ENCODE measurements at regions not wholly inside any gene's neighbourhood (a gene's known extent, or its start where the extent isn't known, plus 50 kb on each side); places are given as distances from the start of the nearest gene placed in this dataset.

DNA sequence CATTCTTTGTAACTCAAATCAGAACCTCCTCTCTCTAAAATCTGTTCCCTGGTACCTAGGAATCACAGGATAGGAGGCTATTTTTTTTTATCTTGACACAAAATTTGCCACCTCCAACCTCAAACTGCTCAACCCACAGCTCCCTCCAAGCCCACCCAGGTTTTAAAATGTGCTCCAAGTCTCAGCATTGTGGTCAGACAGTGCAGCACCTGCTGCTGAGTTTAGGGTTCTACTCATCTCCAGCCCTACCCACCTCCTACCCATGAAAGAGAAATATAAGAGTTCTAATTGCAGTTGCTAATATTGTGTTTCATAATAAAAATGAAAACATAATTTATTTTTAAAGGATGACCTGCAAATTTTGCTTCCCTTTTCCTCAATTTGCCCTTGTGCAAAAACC lies 496.5 kb downstream of the MAFB start:
- TF ChIP-seq, protein P1, sequence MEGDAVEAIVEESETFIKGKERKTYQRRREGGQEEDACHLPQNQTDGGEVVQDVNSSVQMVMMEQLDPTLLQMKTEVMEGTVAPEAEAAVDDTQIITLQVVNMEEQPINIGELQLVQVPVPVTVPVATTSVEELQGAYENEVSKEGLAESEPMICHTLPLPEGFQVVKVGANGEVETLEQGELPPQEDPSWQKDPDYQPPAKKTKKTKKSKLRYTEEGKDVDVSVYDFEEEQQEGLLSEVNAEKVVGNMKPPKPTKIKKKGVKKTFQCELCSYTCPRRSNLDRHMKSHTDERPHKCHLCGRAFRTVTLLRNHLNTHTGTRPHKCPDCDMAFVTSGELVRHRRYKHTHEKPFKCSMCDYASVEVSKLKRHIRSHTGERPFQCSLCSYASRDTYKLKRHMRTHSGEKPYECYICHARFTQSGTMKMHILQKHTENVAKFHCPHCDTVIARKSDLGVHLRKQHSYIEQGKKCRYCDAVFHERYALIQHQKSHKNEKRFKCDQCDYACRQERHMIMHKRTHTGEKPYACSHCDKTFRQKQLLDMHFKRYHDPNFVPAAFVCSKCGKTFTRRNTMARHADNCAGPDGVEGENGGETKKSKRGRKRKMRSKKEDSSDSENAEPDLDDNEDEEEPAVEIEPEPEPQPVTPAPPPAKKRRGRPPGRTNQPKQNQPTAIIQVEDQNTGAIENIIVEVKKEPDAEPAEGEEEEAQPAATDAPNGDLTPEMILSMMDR (IDR thresholded peaks at IDR 0.05): no peak
- TF ChIP-seq POLR2A (IDR thresholded peaks at IDR 0.05): no peak

Measured in stomach (tissue), 4 donors.